GM23338 (cell line): ENCODE measurements at regions not wholly inside any gene's neighbourhood (a gene's known extent, or its start where the extent isn't known, plus 50 kb on each side); places are given as distances from the start of the nearest gene placed in this dataset.

ENCODE experiments used
- ATAC-seq: fragments of 200-7000 bp; cut with Tn5 transposase; 3 replicates; pipeline ENCODE4 v1.9.1; 2020
- DNase-seq: peaks from one replicate; pipeline ENCODE4 v3.0.0-alpha.2; 2015; ENCODE audit warnings: low spot score
- H2AFZ ChIP-seq: fragments of 200-600 bp; sonication (generic); 2 replicates; pipeline ENCODE4 v1.8.0; 2016; ENCODE audit warnings: antibody characterized with exemption, mild to moderate bottlenecking, moderate library complexity
- H3F3A ChIP-seq: fragments of 200-600 bp; sonication (generic); replicated peaks from 2 replicates; pipeline ENCODE4 v1.8.0; 2017; ENCODE audit warnings: antibody characterized with exemption, mixed run types, low read depth
- H3K27ac ChIP-seq: fragments of 200-600 bp; sonication (generic); 2 replicates; pipeline ENCODE4 v1.6.1; 2016; ENCODE audit warnings: low read depth
- H3K27me3 ChIP-seq: fragments of 200-600 bp; sonication (generic); 2 replicates; pipeline ENCODE4 v1.8.0; 2016; ENCODE audit warnings: mild to moderate bottlenecking, mixed run types, moderate library complexity; ENCODE audit not compliant: insufficient read depth
- H3K36me3 ChIP-seq: fragments of 200-600 bp; sonication (generic); 2 replicates; pipeline ENCODE4 v1.8.0; 2016; ENCODE audit warnings: mild to moderate bottlenecking; ENCODE audit not compliant: insufficient read depth
- H3K4me1 ChIP-seq: fragments of 200-600 bp; sonication (generic); 2 replicates; pipeline ENCODE4 v1.8.0; 2016; ENCODE audit warnings: mild to moderate bottlenecking, moderate library complexity; ENCODE audit not compliant: insufficient read depth
- H3K4me2 ChIP-seq: fragments of 200-600 bp; sonication (generic); 2 replicates; pipeline ENCODE4 v1.7.1; 2017; ENCODE audit warnings: mixed run types
- H3K4me3 ChIP-seq: fragments of 200-600 bp; sonication (generic); 2 replicates; pipeline ENCODE4 v1.6.1; 2016; ENCODE audit warnings: mixed run types
- H3K79me2 ChIP-seq: fragments of 200-600 bp; sonication (generic); replicated peaks from 2 replicates; pipeline ENCODE4 v1.8.0; 2017; ENCODE audit warnings: mild to moderate bottlenecking; ENCODE audit not compliant: insufficient read depth
- H3K9me2 ChIP-seq: fragments of 200-600 bp; sonication (generic); 2 replicates; pipeline ENCODE4 v1.8.0; 2017; ENCODE audit not compliant: insufficient read depth
- H4K20me1 ChIP-seq: fragments of 200-600 bp; sonication (generic); replicated peaks from 2 replicates; pipeline ENCODE4 v1.8.0; 2017; ENCODE audit warnings: mild to moderate bottlenecking; ENCODE audit not compliant: insufficient read depth
- H3K27ac Mint-ChIP-seq: 2 replicates; pipeline ENCODE4 v1.8.0; 2020; ENCODE audit warnings: inconsistent platforms, mild to moderate bottlenecking, moderate library complexity, mixed read lengths
- H3K27me3 Mint-ChIP-seq: 3 replicates; pipeline ENCODE4 v1.8.0; 2022; ENCODE audit warnings: low read depth, mild to moderate bottlenecking, moderate library complexity, mixed read lengths, inconsistent platforms; ENCODE audit not compliant: insufficient read depth, poor library complexity
- H3K36me3 Mint-ChIP-seq: 3 replicates; pipeline ENCODE4 v1.8.0; 2021; ENCODE audit warnings: low read depth, mild to moderate bottlenecking, inconsistent platforms, moderate library complexity, mixed read lengths
- H3K4me1 Mint-ChIP-seq: 3 replicates; pipeline ENCODE4 v1.8.0; 2020; ENCODE audit warnings: mild to moderate bottlenecking, inconsistent platforms, mixed read lengths
- H3K4me3 Mint-ChIP-seq: 3 replicates; pipeline ENCODE4 v1.8.0; 2021; ENCODE audit warnings: moderate library complexity, mild to moderate bottlenecking, inconsistent platforms, mixed read lengths
- H3K9me3 Mint-ChIP-seq: 3 replicates; pipeline ENCODE4 v1.8.0; 2020; ENCODE audit warnings: moderate library complexity, mild to moderate bottlenecking, inconsistent platforms, mixed read lengths
- ZNF114 ChIP-seq: fragments of 250-450 bp; sonication (Bioruptor Pico); IDR thresholded peaks from 2 replicates; pipeline ENCODE4 v1.5.0; 2020; ENCODE audit warnings: mild to moderate bottlenecking, moderate library complexity
- TF ChIP-seq, protein P1 (sequence below): fragments of 250-450 bp; sonication (Bioruptor Pico); IDR thresholded peaks from 2 replicates; pipeline ENCODE4 v1.5.0; 2020; ENCODE audit warnings: mild to moderate bottlenecking, moderate library complexity
- TF ChIP-seq, protein P2 (sequence below), 2 experiments: fragments of 200-600 bp in 1 of 2; sonication (generic) in 1 of 2; conservative IDR thresholded peaks; 2 replicates each; pipeline versions ENCODE4 v1.5.1 to v1.6.1; 2016 to 2017; ENCODE audit warnings: antibody characterized with exemption in 2 of 2, low read depth in 2 of 2, mild to moderate bottlenecking in 2 of 2, moderate library complexity in 1 of 2
- TF ChIP-seq, protein P3 (sequence below): IDR thresholded peaks from 2 replicates; pipeline ENCODE4 v1.6.1; 2016; ENCODE audit warnings: antibody characterized with exemption

DNA sequence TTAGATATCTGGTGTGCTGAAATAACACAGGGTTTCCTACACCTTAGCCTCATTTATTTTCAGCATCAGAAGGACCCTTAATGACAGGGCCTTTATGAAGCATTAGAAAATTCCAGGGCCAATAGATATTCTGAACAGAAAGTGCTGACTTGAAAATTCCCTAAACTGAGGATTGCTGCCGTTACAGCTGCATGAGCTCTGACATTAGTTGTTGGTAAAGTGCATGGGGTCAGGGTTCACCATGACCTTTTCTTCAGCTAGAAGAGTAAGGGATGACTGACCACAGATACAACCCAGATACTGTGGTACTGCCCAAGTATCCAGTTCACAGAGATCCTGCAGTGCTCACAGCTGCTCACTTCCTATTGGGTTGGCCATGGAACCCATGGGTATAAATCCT is 181.7 kb upstream of the SLC25A13 start (continued):
- TF ChIP-seq, protein P1, sequence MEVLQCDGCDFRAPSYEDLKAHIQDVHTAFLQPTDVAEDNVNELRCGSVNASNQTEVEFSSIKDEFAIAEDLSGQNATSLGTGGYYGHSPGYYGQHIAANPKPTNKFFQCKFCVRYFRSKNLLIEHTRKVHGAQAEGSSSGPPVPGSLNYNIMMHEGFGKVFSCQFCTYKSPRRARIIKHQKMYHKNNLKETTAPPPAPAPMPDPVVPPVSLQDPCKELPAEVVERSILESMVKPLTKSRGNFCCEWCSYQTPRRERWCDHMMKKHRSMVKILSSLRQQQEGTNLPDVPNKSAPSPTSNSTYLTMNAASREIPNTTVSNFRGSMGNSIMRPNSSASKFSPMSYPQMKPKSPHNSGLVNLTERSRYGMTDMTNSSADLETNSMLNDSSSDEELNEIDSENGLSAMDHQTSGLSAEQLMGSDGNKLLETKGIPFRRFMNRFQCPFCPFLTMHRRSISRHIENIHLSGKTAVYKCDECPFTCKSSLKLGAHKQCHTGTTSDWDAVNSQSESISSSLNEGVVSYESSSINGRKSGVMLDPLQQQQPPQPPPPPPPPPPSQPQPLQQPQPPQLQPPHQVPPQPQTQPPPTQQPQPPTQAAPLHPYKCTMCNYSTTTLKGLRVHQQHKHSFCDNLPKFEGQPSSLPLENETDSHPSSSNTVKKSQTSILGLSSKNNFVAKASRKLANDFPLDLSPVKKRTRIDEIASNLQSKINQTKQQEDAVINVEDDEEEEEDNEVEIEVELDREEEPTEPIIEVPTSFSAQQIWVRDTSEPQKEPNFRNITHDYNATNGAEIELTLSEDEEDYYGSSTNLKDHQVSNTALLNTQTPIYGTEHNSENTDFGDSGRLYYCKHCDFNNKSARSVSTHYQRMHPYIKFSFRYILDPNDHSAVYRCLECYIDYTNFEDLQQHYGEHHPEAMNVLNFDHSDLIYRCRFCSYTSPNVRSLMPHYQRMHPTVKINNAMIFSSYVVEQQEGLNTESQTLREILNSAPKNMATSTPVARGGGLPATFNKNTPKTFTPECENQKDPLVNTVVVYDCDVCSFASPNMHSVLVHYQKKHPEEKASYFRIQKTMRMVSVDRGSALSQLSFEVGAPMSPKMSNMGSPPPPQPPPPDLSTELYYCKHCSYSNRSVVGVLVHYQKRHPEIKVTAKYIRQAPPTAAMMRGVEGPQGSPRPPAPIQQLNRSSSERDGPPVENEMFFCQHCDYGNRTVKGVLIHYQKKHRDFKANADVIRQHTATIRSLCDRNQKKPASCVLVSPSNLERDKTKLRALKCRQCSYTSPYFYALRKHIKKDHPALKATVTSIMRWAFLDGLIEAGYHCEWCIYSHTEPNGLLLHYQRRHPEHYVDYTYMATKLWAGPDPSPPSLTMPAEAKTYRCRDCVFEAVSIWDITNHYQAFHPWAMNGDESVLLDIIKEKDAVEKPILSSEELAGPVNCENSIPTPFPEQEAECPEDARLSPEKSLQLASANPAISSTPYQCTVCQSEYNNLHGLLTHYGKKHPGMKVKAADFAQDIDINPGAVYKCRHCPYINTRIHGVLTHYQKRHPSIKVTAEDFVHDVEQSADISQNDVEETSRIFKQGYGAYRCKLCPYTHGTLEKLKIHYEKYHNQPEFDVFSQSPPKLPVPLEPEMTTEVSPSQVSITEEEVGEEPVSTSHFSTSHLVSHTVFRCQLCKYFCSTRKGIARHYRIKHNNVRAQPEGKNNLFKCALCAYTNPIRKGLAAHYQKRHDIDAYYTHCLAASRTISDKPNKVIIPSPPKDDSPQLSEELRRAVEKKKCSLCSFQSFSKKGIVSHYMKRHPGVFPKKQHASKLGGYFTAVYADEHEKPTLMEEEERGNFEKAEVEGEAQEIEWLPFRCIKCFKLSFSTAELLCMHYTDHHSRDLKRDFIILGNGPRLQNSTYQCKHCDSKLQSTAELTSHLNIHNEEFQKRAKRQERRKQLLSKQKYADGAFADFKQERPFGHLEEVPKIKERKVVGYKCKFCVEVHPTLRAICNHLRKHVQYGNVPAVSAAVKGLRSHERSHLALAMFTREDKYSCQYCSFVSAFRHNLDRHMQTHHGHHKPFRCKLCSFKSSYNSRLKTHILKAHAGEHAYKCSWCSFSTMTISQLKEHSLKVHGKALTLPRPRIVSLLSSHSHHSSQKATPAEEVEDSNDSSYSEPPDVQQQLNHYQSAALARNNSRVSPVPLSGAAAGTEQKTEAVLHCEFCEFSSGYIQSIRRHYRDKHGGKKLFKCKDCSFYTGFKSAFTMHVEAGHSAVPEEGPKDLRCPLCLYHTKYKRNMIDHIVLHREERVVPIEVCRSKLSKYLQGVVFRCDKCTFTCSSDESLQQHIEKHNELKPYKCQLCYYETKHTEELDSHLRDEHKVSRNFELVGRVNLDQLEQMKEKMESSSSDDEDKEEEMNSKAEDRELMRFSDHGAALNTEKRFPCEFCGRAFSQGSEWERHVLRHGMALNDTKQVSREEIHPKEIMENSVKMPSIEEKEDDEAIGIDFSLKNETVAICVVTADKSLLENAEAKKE (CRISPR knock-in tag), result no peak
- no peak for TF ChIP-seq ZNF114
- TF ChIP-seq, protein P2, sequence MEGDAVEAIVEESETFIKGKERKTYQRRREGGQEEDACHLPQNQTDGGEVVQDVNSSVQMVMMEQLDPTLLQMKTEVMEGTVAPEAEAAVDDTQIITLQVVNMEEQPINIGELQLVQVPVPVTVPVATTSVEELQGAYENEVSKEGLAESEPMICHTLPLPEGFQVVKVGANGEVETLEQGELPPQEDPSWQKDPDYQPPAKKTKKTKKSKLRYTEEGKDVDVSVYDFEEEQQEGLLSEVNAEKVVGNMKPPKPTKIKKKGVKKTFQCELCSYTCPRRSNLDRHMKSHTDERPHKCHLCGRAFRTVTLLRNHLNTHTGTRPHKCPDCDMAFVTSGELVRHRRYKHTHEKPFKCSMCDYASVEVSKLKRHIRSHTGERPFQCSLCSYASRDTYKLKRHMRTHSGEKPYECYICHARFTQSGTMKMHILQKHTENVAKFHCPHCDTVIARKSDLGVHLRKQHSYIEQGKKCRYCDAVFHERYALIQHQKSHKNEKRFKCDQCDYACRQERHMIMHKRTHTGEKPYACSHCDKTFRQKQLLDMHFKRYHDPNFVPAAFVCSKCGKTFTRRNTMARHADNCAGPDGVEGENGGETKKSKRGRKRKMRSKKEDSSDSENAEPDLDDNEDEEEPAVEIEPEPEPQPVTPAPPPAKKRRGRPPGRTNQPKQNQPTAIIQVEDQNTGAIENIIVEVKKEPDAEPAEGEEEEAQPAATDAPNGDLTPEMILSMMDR (conservative IDR thresholded peaks at IDR 0.05; ENCODE audit: low read depth in 2 of 2), result no peak

DNA sequence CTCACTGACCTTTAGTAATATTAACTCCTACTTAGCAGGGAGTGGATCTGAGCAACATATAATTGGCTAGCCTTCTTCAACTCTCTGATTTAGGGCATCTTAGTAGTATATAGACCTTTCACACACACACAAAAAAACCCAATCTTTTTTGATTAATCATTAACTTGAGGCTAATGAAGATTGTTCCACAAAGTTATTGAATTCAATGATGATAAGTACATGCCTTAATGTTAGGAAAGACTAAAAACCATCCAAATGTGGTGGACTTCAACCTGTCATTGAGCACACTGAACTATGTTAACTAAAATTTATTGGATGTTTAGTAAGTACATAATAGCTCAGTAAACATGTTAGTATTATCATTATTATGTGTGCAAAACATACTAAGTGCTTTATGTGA is 179.4 kb upstream of the SLC25A13 start:
- Mint-ChIP-seq H3K4me3 (no peak overlapping the region), H3K36me3 (no peaks in the 10 kb centered on the region), H3K4me1 (peaks cover 7% of the 10 kb centered on the region; the same call in 2 of the 3 replicates), H3K9me3 (no peaks in the 10 kb centered on the region), H3K27ac (no peak overlapping the region), H3K27me3 (no peaks in the 10 kb centered on the region)
- Histone ChIP-seq H3K27ac (no peak overlapping the region), H3K4me2 (no peak overlapping the region), H3K9me2 (no peaks in the 10 kb centered on the region; the same call in 1 of the 2 replicates), H2AFZ (no peak overlapping the region), H3K4me3 (no peak overlapping the region), H3K27me3 (no peaks in the 10 kb centered on the region), H3K4me1 (peaks cover 10% of the 10 kb centered on the region; the same call in 1 of the 2 replicates), H3K79me2 (no peaks in the 10 kb centered on the region), H4K20me1 (no peaks in the 10 kb centered on the region), H3F3A (no peaks in the 10 kb centered on the region), H3K36me3 (no peaks in the 10 kb centered on the region)
- no peak for TF ChIP-seq ZNF114
- TF ChIP-seq, protein P3, sequence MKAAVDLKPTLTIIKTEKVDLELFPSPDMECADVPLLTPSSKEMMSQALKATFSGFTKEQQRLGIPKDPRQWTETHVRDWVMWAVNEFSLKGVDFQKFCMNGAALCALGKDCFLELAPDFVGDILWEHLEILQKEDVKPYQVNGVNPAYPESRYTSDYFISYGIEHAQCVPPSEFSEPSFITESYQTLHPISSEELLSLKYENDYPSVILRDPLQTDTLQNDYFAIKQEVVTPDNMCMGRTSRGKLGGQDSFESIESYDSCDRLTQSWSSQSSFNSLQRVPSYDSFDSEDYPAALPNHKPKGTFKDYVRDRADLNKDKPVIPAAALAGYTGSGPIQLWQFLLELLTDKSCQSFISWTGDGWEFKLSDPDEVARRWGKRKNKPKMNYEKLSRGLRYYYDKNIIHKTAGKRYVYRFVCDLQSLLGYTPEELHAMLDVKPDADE, result no peak
- ATAC-seq, result no peak
- DNase-seq, result no peak
